Activated naive CD8-positive, alpha-beta T cell treated with anti-CD3 and anti-CD28 coated beads, Interleukin-2, amount 50 U/mL, for 24 hours (primary cell): ENCODE measurements at regions not wholly inside any gene's neighbourhood (a gene's known extent, or its start where the extent isn't known, plus 50 kb on each side); places are given as distances from the start of the nearest gene placed in this dataset.
"Not testable (repeated sequence)": the region's sequence is repeated elsewhere in the genome, so short reads cannot be mapped to it uniquely, and the experiment has no call there.

ENCODE experiments used
- ATAC-seq: fragments of 150-1000 bp; cut with Tn5 transposase; one replicate; pipeline ENCODE4 v1.10.0; 2021
- DNase-seq: peaks from one replicate; pipeline ENCODE4 v3.0.0; 2021
- H3K27ac Mint-ChIP-seq: one replicate; pipeline ENCODE4 v1.8.0; 2021; ENCODE audit warnings: mild to moderate bottlenecking, mixed read lengths
- H3K27me3 Mint-ChIP-seq: one replicate; pipeline ENCODE4 v1.8.0; 2021; ENCODE audit warnings: mixed read lengths
- H3K36me3 Mint-ChIP-seq: one replicate; pipeline ENCODE4 v1.8.0; 2021; ENCODE audit warnings: low read depth, mixed read lengths
- H3K4me1 Mint-ChIP-seq: one replicate; pipeline ENCODE4 v1.8.0; 2021; ENCODE audit warnings: mixed read lengths
- H3K4me3 Mint-ChIP-seq: one replicate; pipeline ENCODE4 v1.8.0; 2021; ENCODE audit warnings: mild to moderate bottlenecking, moderate library complexity, mixed read lengths
- H3K9me3 Mint-ChIP-seq: one replicate; pipeline ENCODE4 v1.8.0; 2021; ENCODE audit warnings: mixed read lengths

DNA sequence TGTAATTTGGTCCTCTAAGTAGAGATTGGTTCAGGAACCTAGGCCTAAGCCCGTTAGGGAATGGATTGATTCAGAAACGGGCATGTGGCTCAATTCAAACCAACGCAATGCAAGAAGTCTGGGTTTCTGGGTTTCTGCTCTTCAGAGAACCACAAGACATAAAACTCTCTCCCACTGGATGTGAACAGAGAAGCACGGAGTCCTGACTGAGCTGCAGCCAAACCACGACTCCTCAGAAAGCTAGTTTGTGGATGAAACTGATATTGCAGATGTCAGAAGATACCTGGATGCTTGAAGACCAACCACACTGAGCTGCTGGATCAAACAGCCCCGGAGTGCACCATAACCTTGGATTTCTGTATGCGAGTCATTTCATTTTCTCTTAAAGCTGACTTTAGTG is 50.0 kb downstream of the SOD2 start:
- H3K36me3 Mint-ChIP-seq, result peaks cover 6% of the 10 kb centered on the region
- ATAC-seq (no peak), DNase-seq (no peak)
- H3K27ac Mint-ChIP-seq, result no peak overlapping the region
- H3K9me3 Mint-ChIP-seq, result peaks cover 7% of the 10 kb centered on the region
- no peak overlapping the region for H3K4me3 Mint-ChIP-seq
- H3K27me3 Mint-ChIP-seq, result no peaks in the 10 kb centered on the region
- H3K4me1 Mint-ChIP-seq, result peaks cover 13% of the 10 kb centered on the region

DNA sequence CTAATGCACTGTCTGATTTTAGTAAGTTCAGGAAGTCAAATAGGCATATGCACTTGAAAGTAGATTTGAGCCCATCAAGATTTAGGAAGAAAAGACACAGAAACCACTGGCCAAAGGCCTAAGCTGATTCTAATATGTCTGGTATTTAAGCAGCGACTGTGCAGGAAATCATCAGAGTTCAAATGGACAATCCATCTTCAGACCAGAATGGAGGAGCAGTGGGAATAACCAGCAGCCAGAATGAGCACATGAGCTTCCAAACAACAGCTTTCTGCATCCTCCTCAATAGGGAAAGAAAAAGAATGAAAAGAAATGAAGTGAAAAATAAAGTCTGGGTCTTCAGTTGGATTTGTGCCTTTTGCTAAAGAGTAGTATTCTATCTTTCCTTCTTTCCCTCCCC is 50.6 kb downstream of the SOD2 start:
- Mint-ChIP-seq H3K9me3 (peaks cover 7% of the 10 kb centered on the region), H3K4me3 (no peak overlapping the region), H3K36me3 (peaks cover 6% of the 10 kb centered on the region), H3K4me1 (peaks cover 13% of the 10 kb centered on the region), H3K27ac (no peak overlapping the region), H3K27me3 (no peaks in the 10 kb centered on the region)
- ATAC-seq (no peak), DNase-seq (no peak)

DNA sequence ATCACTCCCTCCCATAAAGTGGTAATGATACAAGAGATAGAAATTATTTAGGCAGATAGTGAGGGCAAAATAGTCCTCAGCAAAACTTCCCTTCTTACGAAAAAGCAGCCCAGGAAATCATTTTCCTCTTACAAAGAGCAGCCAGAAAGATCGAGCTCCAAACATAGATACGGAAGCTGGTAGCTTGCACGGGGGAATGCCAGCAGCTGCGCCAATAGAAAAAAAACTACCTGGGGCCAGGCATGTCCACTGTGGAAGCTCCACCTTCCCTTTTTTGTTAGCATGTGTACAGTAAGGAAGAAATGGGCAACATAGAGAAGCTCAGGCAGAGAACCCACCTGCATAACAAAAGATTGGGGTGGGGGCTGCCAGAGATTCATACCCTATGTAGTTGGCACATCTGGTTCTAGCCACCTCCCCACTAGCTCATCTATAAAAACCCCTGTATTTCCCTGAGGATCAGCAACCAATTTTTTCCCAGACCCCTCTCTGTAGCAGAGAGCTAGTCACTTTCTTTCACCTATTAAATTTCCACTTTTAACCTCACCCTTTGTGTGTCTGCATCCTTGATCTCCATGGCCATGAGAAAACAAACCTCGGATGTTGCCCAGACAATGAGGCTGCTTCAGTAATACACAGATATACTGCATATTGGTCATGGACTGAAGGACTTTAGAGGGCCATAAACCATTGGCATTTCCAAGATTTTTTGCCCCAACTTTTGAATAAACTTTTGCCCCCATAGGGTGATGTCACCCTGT is 52.1 kb downstream of the SOD2 start:
- peaks cover 7% of the 10 kb centered on the region for H3K9me3 Mint-ChIP-seq
- H3K4me1 Mint-ChIP-seq, result peaks cover 6% of the 10 kb centered on the region
- peaks cover 6% of the 10 kb centered on the region for H3K36me3 Mint-ChIP-seq
- DNase-seq, result no peak
- no peak overlapping the region for H3K4me3 Mint-ChIP-seq
- no peaks in the 10 kb centered on the region for H3K27me3 Mint-ChIP-seq
- no peak for ATAC-seq
- H3K27ac Mint-ChIP-seq, result no peak overlapping the region

DNA sequence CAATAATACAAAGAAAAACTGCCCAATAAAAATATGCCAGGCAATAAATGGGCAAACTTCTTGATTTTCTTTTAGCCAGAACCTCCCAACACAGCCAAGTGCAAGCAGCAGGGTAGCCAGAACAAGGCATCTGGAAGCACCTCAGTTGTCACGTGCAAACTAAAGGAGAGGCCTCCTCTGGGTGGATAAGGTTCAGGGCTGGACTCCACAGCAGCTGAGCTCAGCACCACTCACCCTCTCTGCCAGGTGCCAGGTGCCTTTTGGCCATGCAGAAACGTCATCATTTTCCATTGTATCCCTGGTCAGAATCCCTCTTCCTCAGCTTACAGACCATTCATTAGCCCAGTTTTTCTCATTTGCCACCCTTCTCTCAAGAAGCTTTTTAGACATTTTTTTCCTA is 52.7 kb downstream of the SOD2 start:
- peaks cover 6% of the 10 kb centered on the region for H3K36me3 Mint-ChIP-seq
- H3K27ac Mint-ChIP-seq, result no peak overlapping the region
- no peak for ATAC-seq
- no peak overlapping the region for H3K4me3 Mint-ChIP-seq
- DNase-seq, result no peak
- H3K9me3 Mint-ChIP-seq, result peaks cover 7% of the 10 kb centered on the region
- peaks cover 2% of the 10 kb centered on the region for H3K4me1 Mint-ChIP-seq
- no peaks in the 10 kb centered on the region for H3K27me3 Mint-ChIP-seq

DNA sequence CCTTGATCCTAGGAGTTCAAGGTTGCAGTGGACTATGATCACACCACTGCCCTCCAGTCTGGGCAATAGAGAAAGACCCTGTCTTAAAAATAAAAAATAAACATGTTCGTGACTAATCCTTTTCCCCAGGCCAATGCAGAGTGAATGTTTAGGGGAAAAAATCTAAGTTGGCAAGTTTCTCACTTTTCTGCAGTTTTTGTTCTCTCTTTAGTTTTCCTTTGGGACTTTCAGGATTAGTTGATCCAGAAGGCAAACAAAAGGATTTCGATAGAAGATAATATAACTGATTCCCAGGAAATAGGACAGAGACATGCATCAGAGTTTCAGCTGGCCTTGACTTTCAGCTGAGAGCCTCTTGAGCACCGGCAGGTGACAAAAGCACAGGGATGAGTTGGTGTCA is 53.3 kb downstream of the SOD2 start:
- H3K4me3 Mint-ChIP-seq, result no peak overlapping the region
- H3K36me3 Mint-ChIP-seq, result peaks cover 6% of the 10 kb centered on the region
- no peak overlapping the region for H3K27ac Mint-ChIP-seq
- no peaks in the 10 kb centered on the region for H3K27me3 Mint-ChIP-seq
- H3K4me1 Mint-ChIP-seq, result no peaks in the 10 kb centered on the region
- ATAC-seq (no peak), DNase-seq (no peak)
- H3K9me3 Mint-ChIP-seq, result peaks cover 7% of the 10 kb centered on the region

DNA sequence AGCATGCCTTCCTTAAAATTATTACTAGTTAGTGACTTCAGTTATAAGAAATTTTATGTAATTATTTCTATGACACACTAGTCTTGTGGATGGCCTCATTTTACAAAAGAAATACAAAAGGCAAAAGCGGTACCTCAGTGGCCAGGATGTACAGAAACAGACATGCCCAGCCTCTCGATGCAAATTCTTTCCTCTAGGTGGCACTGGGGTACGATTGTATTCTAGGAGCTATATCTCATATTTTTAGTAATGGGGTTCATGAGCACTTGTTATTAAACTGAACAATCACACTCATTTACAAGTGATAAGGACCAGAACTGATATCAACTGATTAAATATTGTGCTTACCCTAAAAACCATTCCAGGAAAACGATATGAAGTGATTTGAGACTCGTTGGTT is 59.8 kb downstream of the SOD2 start:
- no peak overlapping the region for H3K4me3 Mint-ChIP-seq
- no peaks in the 10 kb centered on the region for H3K4me1 Mint-ChIP-seq
- peaks cover 4% of the 10 kb centered on the region for H3K36me3 Mint-ChIP-seq
- H3K9me3 Mint-ChIP-seq, result no peaks in the 10 kb centered on the region
- no peak for ATAC-seq
- H3K27me3 Mint-ChIP-seq, result no peaks in the 10 kb centered on the region
- no peak for DNase-seq
- H3K27ac Mint-ChIP-seq, result no peak overlapping the region

DNA sequence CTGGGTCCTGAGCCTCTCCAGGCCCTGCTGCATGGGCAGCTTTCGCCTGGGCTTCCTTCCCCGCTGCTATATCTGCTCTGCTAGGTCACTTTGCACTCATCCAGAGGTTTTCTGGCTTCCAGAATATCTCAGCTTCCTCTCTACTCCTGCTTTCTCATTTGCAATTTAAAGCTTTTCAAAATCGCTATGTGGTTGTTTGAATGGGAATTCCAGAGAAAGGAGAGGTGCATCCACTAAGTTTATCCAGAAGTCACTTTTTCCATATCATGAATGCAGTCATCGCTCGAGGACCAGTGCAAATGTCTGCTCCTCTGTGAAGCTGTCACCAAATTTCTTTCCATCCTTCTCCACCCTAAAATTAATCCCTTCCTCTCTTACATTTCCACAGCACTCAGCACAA is 61.2 kb downstream of the SOD2 start:
- Mint-ChIP-seq H3K36me3 (peaks cover 4% of the 10 kb centered on the region), H3K4me3 (no peak overlapping the region), H3K9me3 (no peaks in the 10 kb centered on the region), H3K4me1 (no peaks in the 10 kb centered on the region), H3K27me3 (no peaks in the 10 kb centered on the region), H3K27ac (no peak overlapping the region)
- no peak for ATAC-seq
- DNase-seq, result no peak

DNA sequence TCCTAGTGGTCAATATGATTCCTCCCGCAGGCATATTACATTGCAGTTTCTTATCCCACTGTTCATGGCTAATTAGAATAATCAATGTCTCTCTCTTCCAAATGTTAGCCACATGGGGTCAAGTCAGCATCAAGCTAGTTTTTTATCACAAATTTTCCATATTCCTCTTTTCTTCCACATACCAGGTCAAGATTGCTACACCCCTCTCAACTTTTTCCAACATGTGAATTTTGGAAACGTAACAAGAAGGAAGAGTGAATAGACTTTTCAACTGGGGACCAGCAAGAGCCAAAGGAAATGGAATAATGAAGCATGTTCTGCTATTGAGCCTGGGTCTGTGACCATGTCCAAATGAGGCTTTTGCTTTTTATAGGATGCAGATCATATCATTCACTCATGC is 65.1 kb downstream of the SOD2 start:
- ATAC-seq (no peak), DNase-seq (no peak)
- H3K27ac Mint-ChIP-seq, result no peak overlapping the region
- no peaks in the 10 kb centered on the region for H3K9me3 Mint-ChIP-seq
- H3K27me3 Mint-ChIP-seq, result no peaks in the 10 kb centered on the region
- H3K4me1 Mint-ChIP-seq, result no peaks in the 10 kb centered on the region
- H3K4me3 Mint-ChIP-seq, result no peak overlapping the region
- H3K36me3 Mint-ChIP-seq, result peaks cover 4% of the 10 kb centered on the region

DNA sequence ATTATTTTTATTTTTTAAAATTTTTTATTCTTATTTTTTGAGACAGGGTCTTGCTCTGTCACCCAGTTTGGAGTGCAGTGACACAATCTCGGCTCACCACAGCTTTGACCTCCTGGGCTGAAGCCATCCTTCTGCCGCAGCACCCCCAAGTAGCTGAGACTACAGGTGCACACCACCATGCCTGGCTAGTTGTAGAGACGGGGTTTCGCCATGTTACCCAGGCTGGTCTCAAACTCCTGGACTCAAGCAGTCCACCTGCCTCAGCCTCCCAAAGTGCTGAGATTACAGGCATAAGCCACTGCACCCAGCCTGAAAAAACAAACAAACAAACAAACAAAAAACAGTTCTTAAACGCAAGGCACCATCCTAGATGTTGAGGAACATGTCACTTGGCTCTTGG is 66.5 kb downstream of the SOD2 start:
- not testable (repeated sequence) for ATAC-seq, H3K4me3 Mint-ChIP-seq, H3K4me1 Mint-ChIP-seq, DNase-seq, H3K27me3 Mint-ChIP-seq, H3K9me3 Mint-ChIP-seq, H3K27ac Mint-ChIP-seq, H3K36me3 Mint-ChIP-seq

DNA sequence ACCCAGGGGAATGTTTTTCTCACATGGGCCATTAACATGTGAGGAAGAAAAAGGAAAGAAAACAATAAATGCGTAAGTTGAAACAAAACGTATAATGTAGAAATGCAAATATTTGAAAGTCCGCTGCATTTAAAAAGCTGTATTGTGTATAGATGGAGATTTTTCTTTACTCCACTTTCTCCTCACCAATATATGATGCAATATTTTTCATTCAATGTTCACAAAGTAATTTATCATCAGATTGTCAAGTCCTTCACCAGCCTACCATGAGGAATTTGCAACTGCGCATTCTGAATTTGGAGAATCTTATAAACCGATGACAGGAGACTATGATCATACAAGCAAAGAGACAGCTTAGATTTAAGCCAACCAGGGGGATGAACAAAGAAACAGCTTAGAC is 69.9 kb downstream of the SOD2 start:
- no peak for DNase-seq
- Mint-ChIP-seq H3K4me1 (no peaks in the 10 kb centered on the region), H3K9me3 (no peaks in the 10 kb centered on the region), H3K27me3 (no peaks in the 10 kb centered on the region), H3K36me3 (peaks cover 2% of the 10 kb centered on the region), H3K4me3 (no peak overlapping the region), H3K27ac (no peak overlapping the region)
- ATAC-seq, result no peak

DNA sequence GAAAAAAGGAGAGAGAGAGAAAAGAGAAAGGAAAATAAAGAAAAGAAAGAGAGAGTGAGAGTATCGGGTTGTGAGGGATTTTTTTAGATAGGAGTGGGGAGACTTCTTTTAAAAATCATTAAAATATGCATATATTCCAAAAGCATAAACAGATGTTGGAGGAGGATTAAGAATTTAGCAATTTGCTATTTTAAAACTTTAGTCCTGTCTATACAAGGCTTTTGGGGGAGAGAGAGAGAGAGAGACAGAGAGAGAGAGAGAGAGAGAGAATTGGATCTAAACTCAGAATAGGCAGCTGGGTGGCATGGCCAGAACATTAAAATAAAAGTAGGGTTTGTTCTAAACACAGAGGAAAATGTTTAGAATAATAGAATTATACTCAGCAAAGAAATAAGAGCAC is 72.1 kb downstream of the SOD2 start:
- no peak for DNase-seq
- Mint-ChIP-seq H3K27me3 (no peaks in the 10 kb centered on the region), H3K9me3 (peaks cover 20% of the 10 kb centered on the region), H3K27ac (no peak overlapping the region), H3K36me3 (peaks cover 13% of the 10 kb centered on the region), H3K4me3 (no peak overlapping the region), H3K4me1 (no peaks in the 10 kb centered on the region)
- ATAC-seq, result no peak

DNA sequence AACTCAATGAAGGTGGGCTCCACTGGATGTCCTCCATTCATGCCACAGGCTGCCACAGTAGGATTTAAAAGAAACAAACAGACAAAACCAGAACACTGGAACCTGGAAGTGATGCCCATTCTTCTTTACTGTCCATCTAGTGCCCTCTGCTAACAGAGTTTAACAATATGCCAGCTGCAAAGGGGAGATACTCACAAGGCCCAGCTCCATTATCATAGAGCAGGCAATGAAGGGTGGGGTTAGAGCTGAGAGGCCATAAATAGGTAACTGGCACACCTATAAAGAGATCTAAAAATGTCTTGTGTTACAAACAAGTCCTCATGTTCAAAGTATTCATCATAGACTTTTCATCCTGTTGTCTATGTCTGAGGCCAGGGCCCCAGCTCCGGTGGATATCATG is 75.6 kb downstream of the SOD2 start:
- Mint-ChIP-seq H3K4me1 (no peaks in the 10 kb centered on the region), H3K27ac (no peak overlapping the region), H3K36me3 (peaks cover 21% of the 10 kb centered on the region), H3K9me3 (peaks cover 43% of the 10 kb centered on the region), H3K4me3 (no peak overlapping the region), H3K27me3 (no peaks in the 10 kb centered on the region)
- DNase-seq, result no peak
- ATAC-seq, result no peak

DNA sequence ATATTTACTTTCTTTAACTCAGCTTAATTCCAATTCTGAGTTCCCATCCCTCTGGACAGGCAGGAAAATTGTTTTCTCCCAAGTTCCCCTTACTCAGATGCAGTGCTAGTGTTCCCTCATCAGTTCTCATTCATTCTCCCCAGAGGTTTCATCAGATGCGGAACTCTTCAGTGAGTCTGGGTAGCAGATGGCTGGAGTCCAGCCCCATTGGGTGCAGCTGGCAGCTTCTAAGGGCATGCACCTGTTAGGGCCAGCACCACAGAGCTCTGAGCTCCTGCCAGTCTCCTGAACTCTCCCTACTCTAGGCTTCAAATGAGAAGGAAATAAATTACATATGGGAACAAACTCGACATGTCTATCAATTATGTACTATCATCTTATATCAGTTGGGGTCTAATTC is 76.6 kb downstream of the SOD2 start:
- no peak for DNase-seq

DNA sequence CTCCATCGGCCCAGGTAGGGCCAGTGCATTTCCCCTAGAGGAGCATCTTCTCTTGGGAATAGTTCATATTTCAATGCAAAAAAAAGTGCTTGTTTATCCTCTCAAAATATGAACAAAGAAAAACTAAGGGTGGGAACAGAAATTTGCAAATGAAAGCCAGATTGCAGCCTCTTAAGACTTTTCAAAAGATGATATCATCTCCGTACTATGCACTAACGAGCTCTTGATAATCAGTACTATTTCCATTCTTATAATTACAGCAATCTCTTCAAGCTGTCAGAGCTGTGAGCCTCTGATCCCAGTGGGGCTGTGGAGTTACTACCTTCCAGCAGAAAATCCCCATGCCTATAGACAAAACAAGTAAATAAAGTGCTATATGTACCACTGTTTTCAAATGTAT is 77.1 kb downstream of the SOD2 start:
- ATAC-seq, result no peak
- Mint-ChIP-seq H3K36me3 (peaks cover 21% of the 10 kb centered on the region), H3K27ac (no peak overlapping the region), H3K9me3 (peaks cover 43% of the 10 kb centered on the region), H3K4me3 (no peak overlapping the region), H3K4me1 (no peaks in the 10 kb centered on the region), H3K27me3 (no peaks in the 10 kb centered on the region)
- no peak for DNase-seq

More for the DNA sequence above, 76.6 kb downstream of the SOD2 start:
- Mint-ChIP-seq H3K4me1 (no peaks in the 10 kb centered on the region), H3K9me3 (peaks cover 43% of the 10 kb centered on the region), H3K27ac (no peak overlapping the region), H3K27me3 (no peaks in the 10 kb centered on the region), H3K4me3 (no peak overlapping the region), H3K36me3 (peaks cover 21% of the 10 kb centered on the region)
- ATAC-seq, result no peak

DNA sequence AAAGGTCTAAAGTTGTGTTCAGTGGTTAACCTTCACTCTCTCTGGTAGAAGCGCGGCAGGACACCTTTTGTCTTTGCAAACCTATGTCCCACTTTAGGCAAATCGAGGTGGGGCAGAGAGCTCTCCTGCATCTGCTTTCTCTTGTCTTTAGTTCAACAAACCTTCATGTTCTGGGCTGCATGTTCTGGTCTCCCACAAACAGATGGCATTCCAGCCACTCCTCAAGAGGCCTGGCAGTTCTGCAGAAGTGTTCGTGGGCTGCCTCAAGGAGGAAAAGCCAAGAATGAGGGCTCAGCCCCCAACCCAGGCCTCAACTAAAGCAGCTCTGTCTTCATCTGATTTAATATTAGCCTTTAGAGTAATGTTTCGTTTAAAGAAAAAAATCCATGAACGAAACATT is 82.2 kb downstream of the SOD2 start:
- ATAC-seq (no peak), DNase-seq (no peak)
- Mint-ChIP-seq H3K4me1 (no peaks in the 10 kb centered on the region), H3K9me3 (peaks cover 23% of the 10 kb centered on the region), H3K36me3 (peaks cover 8% of the 10 kb centered on the region), H3K4me3 (no peak overlapping the region), H3K27me3 (no peaks in the 10 kb centered on the region), H3K27ac (no peak overlapping the region)

DNA sequence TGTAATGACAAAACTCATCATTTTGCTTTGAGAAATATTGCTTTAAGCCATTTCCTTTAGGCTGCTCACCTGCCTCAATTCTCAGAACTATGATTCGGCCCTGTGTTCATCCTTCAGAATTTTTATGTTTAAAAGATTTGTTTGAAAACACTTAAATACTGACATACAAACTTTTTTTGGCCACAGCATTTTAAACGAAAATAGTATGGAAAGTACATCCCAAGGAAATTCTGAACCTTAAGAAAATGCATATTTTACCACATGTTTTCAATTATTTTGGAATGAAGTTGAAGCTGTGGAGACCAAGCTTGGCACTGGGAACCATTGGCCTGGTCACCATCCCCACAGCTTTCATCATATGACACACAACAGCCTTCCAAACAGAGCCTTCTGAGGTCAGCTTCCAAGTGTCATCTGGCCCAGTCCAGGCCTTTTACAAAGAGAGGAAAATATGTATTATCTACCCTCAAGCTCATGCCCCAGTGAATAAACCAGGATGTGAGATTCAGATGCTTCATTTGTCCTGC is 83.3 kb downstream of the SOD2 start:
- ATAC-seq (no peak), DNase-seq (no peak)
- peaks cover 16% of the 10 kb centered on the region for H3K9me3 Mint-ChIP-seq
- H3K36me3 Mint-ChIP-seq, result peaks cover 6% of the 10 kb centered on the region
- no peaks in the 10 kb centered on the region for H3K4me1 Mint-ChIP-seq
- no peak overlapping the region for H3K27ac Mint-ChIP-seq
- no peak overlapping the region for H3K4me3 Mint-ChIP-seq
- no peaks in the 10 kb centered on the region for H3K27me3 Mint-ChIP-seq
